Peyer's patch (tissue), 4 donors: ENCODE measurements at regions not wholly inside any gene's neighbourhood (a gene's known extent, or its start where the extent isn't known, plus 50 kb on each side); places are given as distances from the start of the nearest gene placed in this dataset.

Source experiments
- DNase-seq, 3 donors: peaks; one replicate each; pipeline ENCODE4 v3.0.0-alpha.2; 2017 to 2019
- H3K27ac ChIP-seq, 4 donors: fragments of 200-600 bp; sonication (generic); one replicate each; pipeline ENCODE4 v1.5.1; 2016 to 2019
- H3K27me3 ChIP-seq, 2 donors: fragments of 200-600 bp; sonication (generic); one replicate each; pipeline ENCODE4 v1.5.1; 2019
- H3K36me3 ChIP-seq, 3 donors: fragments of 200-600 bp; sonication (generic); one replicate each; pipeline ENCODE4 v1.5.1; 2016 to 2019
- H3K4me1 ChIP-seq, 4 donors: fragments of 200-600 bp; sonication (generic); one replicate each; pipeline ENCODE4 v1.5.1; 2016 to 2019
- H3K4me3 ChIP-seq, 4 donors: fragments of 200-600 bp; sonication (generic); 1 replicate in 3 of 4; 2 replicates in 1 of 4; pipeline ENCODE4 v1.5.1; 2016 to 2019; ENCODE audit warnings: mild to moderate bottlenecking in 1 of 4
- H3K9me3 ChIP-seq, 4 donors: fragments of 200-600 bp; sonication (generic); one replicate each; pipeline ENCODE4 v1.5.1; 2016 to 2019; ENCODE audit warnings: mild to moderate bottlenecking in 1 of 4
- CTCF ChIP-seq, 6 experiments: fragments of 450-650 bp in 4 of 6; fragments of 200-600 bp in 2 of 6; sonication (generic) in 1 of 6; IDR thresholded peaks; one replicate each; pipeline ENCODE4 v1.5.1; 2017 to 2019; ENCODE audit warnings: antibody characterized with exemption in 6 of 6, mild to moderate bottlenecking in 3 of 6, moderate library complexity in 1 of 6
- POLR2A ChIP-seq, 2 donors: fragments of 450-650 bp; IDR thresholded peaks; one replicate each; pipeline ENCODE4 v1.5.1; 2017; ENCODE audit warnings: antibody characterized with exemption in 2 of 2, mild to moderate bottlenecking in 2 of 2, moderate library complexity in 2 of 2

- TF ChIP-seq CTCF (IDR thresholded peaks at IDR 0.05) (no peak), POLR2A (IDR thresholded peaks at IDR 0.05) (no peak)
- Histone ChIP-seq H3K27ac (no peak overlapping the region), H3K4me1 (no peaks in the 10 kb centered on the region), H3K9me3 (peaks cover 0 to 2% (median 0%) of the 10 kb centered on the region in 4 donors), H3K4me3 (no peak overlapping the region), H3K36me3 (no peaks in the 10 kb centered on the region), H3K27me3 (no peaks in the 10 kb centered on the region)
- no peak for DNase-seq
Observed at GRCh38 chr1:72481420-72481970, 199.2 kb upstream of the NEGR1 start.

GRCh38 chr1:72466376-72466775 is 184.0 kb upstream of the NEGR1 start:
- DNase-seq: no peak
- Histone ChIP-seq H3K4me1 (no peaks in the 10 kb centered on the region), H3K27ac (no peak overlapping the region), H3K9me3 (no peaks in the 10 kb centered on the region), H3K4me3 (no peak overlapping the region), H3K27me3 (no peaks in the 10 kb centered on the region), H3K36me3 (no peaks in the 10 kb centered on the region)
- TF ChIP-seq POLR2A (IDR thresholded peaks at IDR 0.05) (no peak), CTCF (IDR thresholded peaks at IDR 0.05) (no peak)

DNA sequence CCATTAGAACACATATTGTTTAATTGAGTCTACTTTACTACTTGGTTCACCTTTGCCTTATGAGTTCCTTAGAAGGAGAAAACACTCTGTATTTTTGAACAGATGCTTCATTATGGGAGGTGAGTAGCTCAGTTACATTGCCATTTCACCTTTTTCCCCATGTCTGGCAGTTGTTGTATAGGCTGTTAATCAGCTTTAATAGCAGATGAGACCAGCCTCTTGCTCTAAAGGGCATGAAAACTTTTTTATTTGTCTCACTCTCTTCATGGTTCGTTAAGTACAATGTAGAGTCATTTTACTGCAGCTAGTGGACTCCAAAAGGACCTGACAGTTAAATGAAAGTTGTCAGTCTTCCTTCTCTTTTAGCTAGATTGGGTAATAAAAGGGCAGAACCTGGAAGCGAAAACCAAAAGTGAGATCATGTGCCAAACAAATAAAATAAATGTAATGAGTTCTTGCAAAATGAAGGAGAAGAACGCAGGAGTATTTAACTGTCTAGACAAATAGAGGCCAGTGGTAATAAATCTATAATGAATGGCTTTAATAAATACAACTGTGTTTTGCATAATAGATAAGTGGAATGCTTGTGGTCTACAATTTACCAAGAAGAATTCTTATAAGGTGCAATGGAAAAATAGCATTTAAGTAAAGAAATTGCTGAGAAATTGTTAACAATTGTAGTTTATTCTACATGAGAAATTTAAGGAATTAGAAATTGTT is 180.0 kb upstream of the NEGR1 start:
- DNase-seq: no peak
- H3K9me3 ChIP-seq: no peaks in the 10 kb centered on the region

DNA sequence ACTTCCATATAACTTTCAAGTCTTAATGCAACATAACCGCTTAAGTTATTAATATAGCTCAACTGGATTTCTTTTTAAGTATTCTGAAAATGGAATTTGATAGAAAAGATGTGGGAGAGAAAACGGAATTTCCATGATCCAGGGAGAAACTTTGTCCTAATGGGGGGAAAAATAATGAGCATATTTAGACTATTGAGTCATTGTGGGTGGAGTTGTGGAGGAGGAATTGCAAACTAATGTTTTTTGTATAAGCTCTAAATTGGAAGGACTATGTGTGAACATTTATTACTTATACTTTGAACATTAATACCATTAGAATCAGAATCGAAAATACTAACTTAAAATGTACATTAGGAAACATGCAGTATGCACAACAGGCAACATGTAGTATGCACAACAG is 159.9 kb upstream of the NEGR1 start:
- no peaks in the 10 kb centered on the region for H3K36me3 ChIP-seq
- no peak for DNase-seq
- TF ChIP-seq CTCF (IDR thresholded peaks at IDR 0.05): no peak
- TF ChIP-seq POLR2A (IDR thresholded peaks at IDR 0.05): no peak
- no peaks in the 10 kb centered on the region for H3K27me3 ChIP-seq
- no peak overlapping the region for H3K4me3 ChIP-seq
- H3K27ac ChIP-seq: no peak overlapping the region
- no peaks in the 10 kb centered on the region for H3K9me3 ChIP-seq
- H3K4me1 ChIP-seq: no peaks in the 10 kb centered on the region

More for the DNA sequence above, 180.0 kb upstream of the NEGR1 start:
- H3K36me3 ChIP-seq: no peaks in the 10 kb centered on the region
- no peak overlapping the region for H3K4me3 ChIP-seq
- H3K27ac ChIP-seq: no peak overlapping the region
- H3K27me3 ChIP-seq: no peaks in the 10 kb centered on the region
- TF ChIP-seq CTCF (IDR thresholded peaks at IDR 0.05) (no peak), POLR2A (IDR thresholded peaks at IDR 0.05) (no peak)
- no peaks in the 10 kb centered on the region for H3K4me1 ChIP-seq

DNA sequence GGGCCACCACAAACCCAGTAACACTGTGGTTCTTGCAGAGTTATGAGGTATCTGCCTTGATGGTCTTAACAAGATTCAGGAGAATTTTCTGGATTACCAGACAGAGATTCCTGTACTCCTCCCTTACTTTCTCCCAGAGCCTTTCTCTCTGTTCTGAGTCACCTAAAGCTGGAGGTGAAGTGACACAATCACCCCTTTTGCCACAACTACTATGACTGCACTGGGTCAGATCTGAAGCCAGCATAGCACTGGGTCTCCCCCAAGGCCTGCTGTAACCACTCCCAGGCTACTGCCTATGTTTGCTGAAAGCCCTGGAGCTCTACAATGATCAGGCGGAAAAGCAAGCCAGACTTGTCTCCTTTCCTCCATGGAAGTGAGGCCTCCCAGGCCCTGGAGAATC is 156.7 kb upstream of the NEGR1 start:
- Histone ChIP-seq H3K27ac (no peak overlapping the region), H3K9me3 (no peaks in the 10 kb centered on the region), H3K27me3 (no peaks in the 10 kb centered on the region), H3K4me1 (no peaks in the 10 kb centered on the region), H3K4me3 (no peak overlapping the region), H3K36me3 (no peaks in the 10 kb centered on the region)
- DNase-seq: no peak
- no peak for TF ChIP-seq POLR2A (IDR thresholded peaks at IDR 0.05)
- no peak for TF ChIP-seq CTCF (IDR thresholded peaks at IDR 0.05)
